ENCODE measurements at regions not wholly inside any gene's neighbourhood (a gene's known extent, or its start where the extent isn't known, plus 50 kb on each side); places are given as distances from the start of the nearest gene placed in this dataset.

DNA sequence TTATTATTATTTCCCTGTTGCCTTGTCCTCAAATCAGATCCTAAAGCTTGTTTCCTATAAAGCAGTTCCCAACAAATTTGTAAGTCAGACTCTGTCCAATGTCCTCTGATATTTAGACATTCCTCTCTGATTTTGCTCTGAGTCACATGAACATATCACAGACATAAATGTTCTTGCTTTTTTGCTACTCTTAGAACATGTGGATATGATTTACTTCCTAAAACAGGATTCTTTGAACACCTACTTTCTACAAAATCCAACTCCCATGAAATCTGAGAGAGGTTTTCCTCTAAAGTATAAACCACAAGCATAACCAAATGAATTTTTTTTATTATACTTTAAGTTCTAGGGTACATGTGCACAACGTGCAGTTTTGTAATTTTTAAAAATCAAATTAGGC, 181.3 kb upstream of the SLC38A2 start:
- Histone ChIP-seq H3K4me3 (no peak overlapping the region), H3K36me3 (no peaks in the 10 kb centered on the region), H3K27me3 (no peaks in the 10 kb centered on the region), H3K9me3 (no peaks in the 10 kb centered on the region), H3K4me1 (peaks cover 0 to 26% of the 10 kb centered on the region in 2 donors), H3K27ac (peak overlapping the region; percentile 29 to 85)
- TF ChIP-seq, protein P1, sequence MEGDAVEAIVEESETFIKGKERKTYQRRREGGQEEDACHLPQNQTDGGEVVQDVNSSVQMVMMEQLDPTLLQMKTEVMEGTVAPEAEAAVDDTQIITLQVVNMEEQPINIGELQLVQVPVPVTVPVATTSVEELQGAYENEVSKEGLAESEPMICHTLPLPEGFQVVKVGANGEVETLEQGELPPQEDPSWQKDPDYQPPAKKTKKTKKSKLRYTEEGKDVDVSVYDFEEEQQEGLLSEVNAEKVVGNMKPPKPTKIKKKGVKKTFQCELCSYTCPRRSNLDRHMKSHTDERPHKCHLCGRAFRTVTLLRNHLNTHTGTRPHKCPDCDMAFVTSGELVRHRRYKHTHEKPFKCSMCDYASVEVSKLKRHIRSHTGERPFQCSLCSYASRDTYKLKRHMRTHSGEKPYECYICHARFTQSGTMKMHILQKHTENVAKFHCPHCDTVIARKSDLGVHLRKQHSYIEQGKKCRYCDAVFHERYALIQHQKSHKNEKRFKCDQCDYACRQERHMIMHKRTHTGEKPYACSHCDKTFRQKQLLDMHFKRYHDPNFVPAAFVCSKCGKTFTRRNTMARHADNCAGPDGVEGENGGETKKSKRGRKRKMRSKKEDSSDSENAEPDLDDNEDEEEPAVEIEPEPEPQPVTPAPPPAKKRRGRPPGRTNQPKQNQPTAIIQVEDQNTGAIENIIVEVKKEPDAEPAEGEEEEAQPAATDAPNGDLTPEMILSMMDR (IDR thresholded peaks at IDR 0.05): no peak
- no peak for DNase-seq (ENCODE audit: low spot score)

DNA sequence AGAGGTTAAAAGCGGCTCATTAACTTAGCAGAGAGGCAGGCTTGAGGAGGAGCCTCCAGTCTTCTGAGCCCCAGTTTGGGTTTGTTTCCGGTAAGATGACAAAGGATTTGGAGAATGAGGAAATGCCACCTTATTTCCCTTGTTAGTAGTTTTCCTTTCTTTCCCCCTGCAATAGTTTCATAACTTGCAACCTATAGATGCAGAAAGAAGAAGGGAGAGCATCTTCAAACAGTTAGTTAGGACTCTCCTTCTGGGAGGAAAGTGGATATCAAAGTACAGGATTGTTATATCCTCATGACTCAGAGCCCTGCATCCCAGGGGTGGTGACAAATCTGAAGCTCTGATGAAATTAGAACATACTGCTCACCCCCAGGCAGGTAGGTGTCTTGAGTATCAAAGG, 180.7 kb upstream of the SLC38A2 start:
- TF ChIP-seq, protein P1 (IDR thresholded peaks at IDR 0.05): no peak
- H3K27ac ChIP-seq: peak overlapping the region; percentile 29 to 85
- no peak overlapping the region for H3K4me3 ChIP-seq
- H3K9me3 ChIP-seq: no peaks in the 10 kb centered on the region
- H3K4me1 ChIP-seq: peaks cover 0 to 26% of the 10 kb centered on the region in 2 donors
- no peaks in the 10 kb centered on the region for H3K27me3 ChIP-seq
- no peaks in the 10 kb centered on the region for H3K36me3 ChIP-seq
- DNase-seq (ENCODE audit: low spot score): no peak

GRCh38 chr12:46550266-46550879, 177.8 kb upstream of the SLC38A2 start:
- Histone ChIP-seq H3K9me3 (no peaks in the 10 kb centered on the region), H3K27me3 (no peaks in the 10 kb centered on the region), H3K36me3 (no peaks in the 10 kb centered on the region), H3K27ac (no peak overlapping the region), H3K4me1 (peaks cover 0 to 24% of the 10 kb centered on the region in 2 donors), H3K4me3 (no peak overlapping the region)
- DNase-seq (ENCODE audit: low spot score): no peak
- TF ChIP-seq, protein P1 (IDR thresholded peaks at IDR 0.05): no peak

DNA sequence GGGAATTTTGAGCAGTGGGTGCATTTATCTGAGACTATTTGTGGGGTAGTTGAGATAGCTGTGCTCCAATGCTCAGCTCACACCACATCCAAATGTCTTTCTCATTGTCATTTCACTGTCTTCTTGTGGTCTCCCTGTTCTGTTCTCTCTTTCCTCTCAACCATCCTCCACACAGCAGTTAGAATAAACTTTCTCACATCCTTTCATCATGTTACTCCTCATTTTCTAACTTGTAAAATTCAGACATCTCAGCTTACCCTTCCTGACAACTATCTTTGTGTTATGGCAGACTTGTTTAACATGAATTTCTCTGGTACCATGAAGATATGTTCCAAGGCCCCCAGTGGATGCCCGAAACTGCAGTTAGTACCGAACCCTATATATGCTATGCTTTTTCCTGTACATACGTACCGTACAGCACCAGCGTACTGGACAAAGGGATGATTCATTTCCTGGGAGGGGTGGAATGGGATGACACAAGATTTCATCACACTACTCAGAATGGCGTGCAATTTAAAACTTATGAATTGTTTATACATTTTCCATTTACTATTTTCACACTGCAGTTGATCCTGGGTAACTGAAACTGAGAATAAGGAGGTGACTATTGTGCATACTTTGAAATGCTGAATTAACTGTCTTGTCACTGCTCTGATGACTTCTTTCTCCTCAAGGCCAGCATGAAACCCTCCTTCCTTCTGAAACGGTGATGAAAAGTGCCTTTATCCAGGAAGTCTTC, 177.1 kb upstream of the SLC38A2 start:
- no peaks in the 10 kb centered on the region for H3K36me3 ChIP-seq
- peaks cover 0 to 18% of the 10 kb centered on the region in 2 donors for H3K4me1 ChIP-seq
- H3K4me3 ChIP-seq: no peak overlapping the region
- H3K27ac ChIP-seq: peak overlapping the region in 1 of 2 donors; percentile 76
- DNase-seq (ENCODE audit: low spot score): no peak
- TF ChIP-seq, protein P1 (IDR thresholded peaks at IDR 0.05): no peak
- no peaks in the 10 kb centered on the region for H3K27me3 ChIP-seq
- H3K9me3 ChIP-seq: no peaks in the 10 kb centered on the region

- H3K36me3 ChIP-seq: no peaks in the 10 kb centered on the region
- H3K27ac ChIP-seq: peak overlapping the region; percentile 54 to 76
- TF ChIP-seq, protein P1 (IDR thresholded peaks at IDR 0.05): no peak
- no peaks in the 10 kb centered on the region for H3K9me3 ChIP-seq
- no peak overlapping the region for H3K4me3 ChIP-seq
- no peaks in the 10 kb centered on the region for H3K27me3 ChIP-seq
- H3K4me1 ChIP-seq: peaks cover 0 to 18% of the 10 kb centered on the region in 2 donors
- no peak for DNase-seq (ENCODE audit: low spot score)
Observed at GRCh38 chr12:46548605-46549071, 176.1 kb upstream of the SLC38A2 start.

Data from right atrium auricular region (tissue), 2 donors.